Kasumi-1 (cell line): ENCODE measurements at regions not wholly inside any gene's neighbourhood (a gene's known extent, or its start where the extent isn't known, plus 50 kb on each side); places are given as distances from the start of the nearest gene placed in this dataset.
A peak's percentile ranks its signal among the peaks of the same experiment; 100 is the strongest.

Source experiments
- DNase-seq, 2 experiments: peaks; one replicate each; lab custom pipeline; 2025; lab: John Stamatoyannopoulos, UW

DNA sequence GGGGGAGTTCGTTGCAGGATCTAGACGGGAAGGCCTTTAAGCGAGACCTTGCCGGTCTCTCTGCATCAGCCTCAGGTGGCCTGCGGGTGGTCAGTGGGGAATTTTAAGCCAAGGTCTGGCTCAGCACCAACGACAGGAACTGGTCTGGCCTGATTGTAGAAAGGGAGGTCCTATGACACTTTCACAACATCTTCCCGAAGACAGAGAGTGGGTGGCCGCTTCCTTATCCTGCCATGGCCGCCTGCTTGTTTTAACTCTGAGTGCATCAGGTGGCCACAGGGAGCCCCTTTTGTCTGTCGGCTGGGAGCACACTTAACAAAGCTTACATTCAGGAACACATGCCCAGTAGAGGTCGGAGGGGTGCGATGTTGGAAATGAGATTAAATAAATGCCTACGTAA is 363.7 kb upstream of the MYT1L start:
- no peak for DNase-seq

DNA sequence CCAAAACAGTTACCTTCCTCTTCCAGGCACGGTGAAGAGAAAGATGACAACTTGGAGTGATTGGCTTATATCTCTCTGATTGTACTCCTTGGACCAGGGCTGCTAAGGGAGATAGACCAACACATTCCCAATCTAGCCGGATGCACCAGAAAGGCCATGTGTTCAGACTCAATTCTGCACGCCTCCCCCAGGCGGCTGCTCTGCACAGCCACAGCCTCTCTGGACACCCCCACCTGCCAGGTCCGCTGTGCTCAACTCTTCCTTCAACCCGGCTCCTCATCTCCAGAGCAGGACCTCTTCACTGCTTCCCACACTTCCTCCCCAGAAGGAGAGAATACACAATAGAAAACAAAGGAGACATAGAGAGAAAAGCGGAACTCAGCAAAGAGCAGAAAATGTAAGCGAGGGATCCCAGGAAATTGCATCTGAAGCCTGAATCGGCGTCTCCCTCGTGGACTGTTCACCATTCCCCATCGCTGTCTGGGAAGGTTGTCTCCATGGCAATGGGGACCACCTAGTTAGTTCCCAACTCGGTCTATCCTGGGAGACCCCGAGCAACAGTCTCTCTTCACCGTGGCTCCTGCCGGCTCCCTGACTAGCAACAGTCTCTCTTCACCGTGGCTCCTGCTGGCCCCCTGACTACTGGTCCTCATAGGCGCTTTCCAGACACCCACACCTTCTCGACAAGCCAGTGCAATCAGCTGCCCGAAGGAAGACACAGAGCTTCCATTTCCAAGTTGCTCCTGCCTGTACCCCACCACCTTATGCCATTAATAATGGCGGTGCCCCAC is 361.7 kb upstream of the MYT1L start:
- DNase-seq: no peak

- DNase-seq: no peak
Observed at GRCh38 chr2:2691419-2691818, 360.3 kb upstream of the MYT1L start.

DNA sequence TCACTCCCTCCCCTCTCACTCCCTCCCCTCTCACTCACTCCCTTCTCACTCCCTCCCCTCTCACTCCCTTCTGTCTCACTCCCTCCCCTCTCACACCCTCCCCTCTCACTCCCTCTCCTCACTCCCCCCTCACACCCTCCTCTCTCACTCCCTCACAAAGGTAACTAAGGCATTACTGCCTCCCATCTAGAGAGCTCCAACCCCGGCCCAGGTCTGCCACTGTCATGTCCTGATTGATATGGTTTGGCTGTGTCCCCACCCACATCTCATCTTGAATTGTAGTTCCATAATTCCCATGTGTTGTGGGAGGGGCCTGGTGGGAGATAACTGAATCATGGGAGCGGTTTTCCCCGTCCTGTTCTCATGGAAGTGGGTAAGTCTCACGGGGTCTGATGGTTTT is 359.9 kb upstream of the MYT1L start:
- no peak for DNase-seq

DNA sequence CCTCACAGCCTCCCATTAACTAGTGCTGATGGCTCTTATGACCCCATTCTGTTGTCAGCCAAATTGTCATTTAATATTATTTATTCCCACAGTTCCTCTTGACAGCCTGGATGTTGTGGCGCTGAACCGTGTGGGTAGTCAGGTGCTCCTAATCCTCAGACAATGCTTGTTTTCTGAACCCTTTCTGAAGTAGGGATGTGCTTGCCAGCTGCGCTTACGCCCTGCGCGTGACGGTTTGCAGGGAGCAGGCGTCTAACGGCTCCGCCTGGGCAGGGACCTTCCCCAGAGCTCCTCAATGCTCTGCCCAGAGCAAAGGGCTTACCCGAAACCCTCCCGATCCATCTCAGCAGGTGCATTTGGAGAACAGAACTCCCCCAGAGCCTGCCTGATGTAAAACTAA is 358.2 kb upstream of the MYT1L start:
- no peak for DNase-seq

DNA sequence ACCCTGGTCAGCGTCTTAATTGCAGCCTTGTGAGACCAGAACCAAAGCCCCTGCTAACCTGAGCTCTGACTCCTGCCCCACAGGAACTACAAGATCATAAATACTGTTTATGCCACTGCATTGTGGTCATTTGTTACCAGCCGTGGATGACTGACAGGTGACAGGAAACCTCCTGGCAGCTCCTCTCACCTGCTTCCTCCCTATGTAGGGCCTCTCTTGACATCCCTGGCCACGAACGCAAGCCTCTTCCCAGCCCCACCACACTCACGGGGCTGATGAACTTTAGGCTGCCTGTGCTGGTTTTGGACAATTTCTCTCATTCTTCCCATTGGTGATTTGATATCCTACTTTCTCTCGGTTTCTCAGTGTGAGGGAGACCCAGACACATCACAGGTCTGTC is 357.2 kb upstream of the MYT1L start:
- DNase-seq: no peak

- no peak for DNase-seq
Observed at GRCh38 chr2:2687745-2688144, 356.7 kb upstream of the MYT1L start.

GRCh38 chr2:2686222-2686621 is 355.1 kb upstream of the MYT1L start:
- DNase-seq: peak; percentile 55 to 58

- DNase-seq: no peak
Observed at GRCh38 chr2:2683606-2684224, 352.6 kb upstream of the MYT1L start.

- no peak for DNase-seq
Observed at GRCh38 chr2:2682700-2683342, 351.7 kb upstream of the MYT1L start.

GRCh38 chr2:2681711-2682251 is 350.7 kb upstream of the MYT1L start:
- peak; percentile 43 to 63 for DNase-seq

- DNase-seq: no peak
Observed at GRCh38 chr2:2681085-2681484, 350.0 kb upstream of the MYT1L start.

- DNase-seq: no peak
Observed at GRCh38 chr2:2674831-2675230, 343.8 kb upstream of the MYT1L start.

GRCh38 chr2:2673406-2673805 is 342.3 kb upstream of the MYT1L start:
- DNase-seq: no peak

DNA sequence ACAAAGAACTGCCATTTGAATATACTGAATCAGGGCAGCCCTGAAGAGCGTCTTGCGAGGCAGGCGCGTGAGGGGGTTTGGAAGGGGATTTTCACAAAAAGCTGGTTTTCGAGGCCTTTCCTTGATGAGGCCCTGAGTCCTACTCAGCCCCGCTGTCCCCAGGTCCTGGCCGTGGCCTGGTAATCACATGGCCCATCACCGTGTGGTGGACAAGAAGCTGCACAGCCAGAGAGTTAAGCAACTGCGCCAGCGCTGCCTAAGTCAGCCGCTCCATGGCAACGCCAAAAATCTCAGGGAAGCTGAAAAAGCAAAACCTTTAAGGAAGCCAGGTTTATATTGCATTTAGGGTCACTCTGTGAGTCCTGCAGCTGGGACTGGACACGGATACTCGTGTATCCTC is 341.2 kb upstream of the MYT1L start:
- DNase-seq: no peak

DNA sequence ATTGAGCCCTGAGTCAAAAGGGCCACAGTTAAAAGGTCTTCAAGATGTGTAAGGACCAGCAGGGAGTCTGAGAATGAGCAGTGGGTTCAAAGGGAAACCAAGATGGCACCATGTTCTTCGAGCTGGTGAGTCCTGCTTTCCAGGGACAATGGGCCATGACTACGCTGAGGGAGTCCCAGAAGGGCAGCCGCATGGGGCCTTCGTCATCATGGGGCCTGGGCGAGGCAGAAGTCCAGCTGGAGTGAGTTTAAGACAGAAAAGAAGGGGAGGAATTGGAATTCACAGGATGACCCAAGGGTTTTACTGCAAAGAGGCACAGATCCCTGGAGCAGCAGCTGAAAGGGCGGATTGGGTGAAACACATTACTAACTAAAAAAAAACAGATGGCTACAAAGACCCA is 340.8 kb upstream of the MYT1L start:
- DNase-seq: no peak

- DNase-seq: no peak
Observed at GRCh38 chr2:2669316-2669715, 338.2 kb upstream of the MYT1L start.

DNA sequence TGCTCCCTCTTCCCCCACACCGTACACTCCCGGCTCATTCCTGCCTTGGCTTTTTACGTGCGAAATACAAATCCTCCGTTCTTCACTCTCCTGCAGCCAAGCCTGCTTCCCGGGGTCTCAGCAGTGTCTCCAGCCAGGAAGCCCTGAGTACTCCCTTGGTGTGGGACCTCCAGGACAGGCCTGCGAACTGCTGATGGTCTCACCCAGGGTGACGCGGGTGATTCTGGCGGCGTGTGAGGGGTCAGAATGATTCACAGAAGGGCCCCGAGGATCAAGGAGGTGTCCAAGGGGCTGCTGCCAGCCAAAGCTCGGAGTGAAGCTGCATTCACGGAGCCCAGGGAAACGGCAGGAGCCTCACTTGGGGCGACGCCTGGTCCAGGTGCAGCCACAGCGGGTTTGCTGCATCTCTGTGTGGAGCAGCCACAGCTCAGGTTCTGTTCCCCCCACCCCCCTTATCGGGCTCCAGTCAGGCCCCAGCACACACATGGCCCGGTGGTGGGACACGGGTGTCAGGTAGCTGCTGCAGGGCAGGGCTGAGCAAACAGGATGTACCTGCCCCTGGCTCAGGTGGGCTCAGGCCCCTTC is 337.7 kb upstream of the MYT1L start:
- DNase-seq: no peak

DNA sequence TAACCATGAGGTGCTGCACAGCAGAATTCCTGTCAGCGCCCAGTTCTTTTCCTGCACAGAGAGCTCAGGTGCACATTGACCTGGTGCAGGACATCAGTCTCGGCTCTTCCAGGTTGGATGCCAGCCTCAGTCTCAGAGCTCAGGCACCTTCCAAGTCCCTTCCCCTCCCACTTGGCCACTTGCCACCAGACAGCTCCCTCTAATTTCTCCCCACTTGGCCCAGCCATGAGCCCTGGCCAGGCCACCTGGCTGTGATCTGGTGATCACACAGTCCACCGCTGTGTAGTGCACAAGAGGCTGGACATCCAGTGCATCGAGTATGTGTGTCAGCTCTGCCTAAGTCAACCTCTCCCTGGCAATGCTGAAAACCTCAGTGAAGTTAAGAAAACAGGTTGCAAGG is 336.6 kb upstream of the MYT1L start:
- no peak for DNase-seq

DNA sequence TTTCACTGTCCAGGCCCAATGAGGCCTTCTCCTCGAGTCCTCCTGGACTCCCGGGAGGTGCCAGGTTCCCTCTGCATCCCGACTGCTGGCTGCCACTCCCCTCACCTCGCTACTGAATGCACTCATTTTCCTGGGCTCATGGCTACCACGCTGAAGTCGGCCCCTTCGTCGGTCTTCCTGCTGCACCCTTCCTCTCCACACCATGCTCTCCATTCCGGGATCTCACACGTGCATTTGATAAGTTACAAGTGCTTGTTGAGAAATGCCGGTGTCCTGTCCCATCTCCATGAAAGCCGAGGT is 334.7 kb upstream of the MYT1L start:
- no peak for DNase-seq

DNA sequence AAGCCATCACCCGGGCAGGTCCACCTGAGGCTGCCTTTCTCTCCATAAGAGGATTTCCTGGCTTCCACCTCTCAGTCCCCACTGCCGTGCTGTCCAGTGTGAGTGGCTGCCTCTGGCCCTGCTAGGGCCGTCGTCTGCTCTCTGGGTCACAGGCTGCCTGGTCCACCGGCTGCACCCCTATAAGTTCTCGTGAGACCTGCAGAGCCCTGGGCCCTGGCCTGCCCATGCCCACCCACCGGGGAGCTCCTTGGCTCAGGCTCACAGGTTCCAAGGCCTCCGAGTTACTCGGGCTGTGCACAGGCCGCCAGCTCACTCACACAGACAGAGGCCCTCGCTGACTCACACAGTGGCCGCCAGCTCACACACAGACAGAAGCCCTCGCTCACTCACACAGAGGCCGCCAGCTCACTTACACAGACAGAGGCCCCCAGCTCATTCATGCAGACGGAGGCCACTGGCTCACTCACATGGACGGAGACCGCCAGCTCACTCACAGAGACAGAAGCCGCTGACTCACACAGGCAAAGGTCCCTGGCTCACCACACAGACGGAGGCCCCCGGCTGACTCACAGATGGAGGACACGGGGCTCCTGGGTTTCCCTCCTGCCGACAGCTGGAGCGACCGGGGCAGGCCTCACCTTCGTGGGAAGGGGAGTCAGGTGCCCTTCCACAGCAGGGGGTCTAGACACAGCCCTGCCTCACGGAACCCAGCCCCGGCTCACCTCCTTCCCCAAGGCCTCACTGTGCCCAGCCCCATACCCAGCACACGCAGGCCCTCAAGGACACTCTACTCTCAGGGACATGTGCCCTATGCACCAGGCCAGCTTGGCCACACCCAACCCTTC is 334.1 kb upstream of the MYT1L start:
- DNase-seq: no peak
